GM21717 (cell line): ENCODE measurements at regions not wholly inside any gene's neighbourhood (a gene's known extent, or its start where the extent isn't known, plus 50 kb on each side); places are given as distances from the start of the nearest gene placed in this dataset.

Experiments
- ATAC-seq: cut with Tn5 transposase; IDR thresholded peaks from one replicate; pipeline ENCODE4 v1.9.1; 2021; ENCODE audit warnings: mild to moderate bottlenecking, moderate library complexity; ENCODE audit not compliant: unreplicated experiment

DNA sequence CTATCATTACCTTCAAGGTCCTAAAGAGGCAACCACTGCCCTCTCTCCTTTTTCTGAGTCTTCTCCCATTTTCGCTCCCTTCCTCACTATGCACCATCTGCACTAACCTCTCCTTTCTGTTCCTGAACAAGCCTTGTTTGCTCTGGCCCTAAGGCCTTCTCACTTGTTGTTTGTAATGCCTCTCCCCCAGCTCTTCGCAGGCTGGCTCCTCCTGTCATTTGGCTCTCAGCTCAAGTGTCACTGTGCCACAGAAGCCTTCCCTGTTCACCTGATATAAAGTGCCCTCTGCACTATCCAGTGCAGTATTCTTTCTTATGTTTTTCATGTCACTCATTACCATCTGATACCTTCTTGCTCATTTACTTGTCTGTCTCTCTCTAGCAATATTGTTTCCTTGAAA is 303.7 kb downstream of the KCNN2 start:
- ATAC-seq = no peak

DNA sequence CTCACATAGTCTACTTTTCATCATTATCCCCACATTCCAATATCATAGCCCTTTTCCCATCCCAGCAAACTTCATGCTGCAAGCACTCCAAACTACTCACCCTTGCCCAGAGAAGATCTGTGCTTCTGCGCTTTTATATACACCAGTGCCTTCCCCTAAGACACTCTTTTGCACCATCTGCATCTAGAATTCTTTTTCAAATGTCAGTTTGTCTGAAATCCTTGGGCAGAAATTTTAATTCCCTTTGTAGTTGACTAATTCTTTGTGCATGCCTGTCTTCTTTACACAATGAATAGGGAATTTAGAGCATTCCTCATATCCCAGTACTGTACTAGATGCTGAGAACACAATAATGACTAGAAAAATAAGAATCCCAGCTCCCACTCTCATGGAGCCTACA is 298.9 kb downstream of the KCNN2 start:
- ATAC-seq = no peak

DNA sequence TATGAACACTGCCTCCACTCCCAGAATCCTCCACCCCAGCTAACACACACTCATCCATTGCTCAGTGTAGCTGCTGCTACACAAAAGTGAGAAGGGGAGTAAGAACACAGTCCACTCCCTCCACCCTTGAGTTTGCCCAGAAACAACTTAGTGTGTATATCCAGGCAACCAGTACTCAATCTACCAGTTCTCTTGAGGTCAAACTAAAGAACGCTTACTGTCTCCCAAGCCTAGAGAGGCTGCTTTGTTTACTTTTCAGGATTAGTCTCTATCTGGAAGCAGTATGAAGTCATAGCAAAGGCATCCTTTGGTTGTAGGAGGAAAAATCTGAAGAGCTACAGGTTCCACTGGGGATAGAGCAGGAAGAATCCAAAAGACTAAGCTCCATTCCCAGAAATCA is 296.3 kb downstream of the KCNN2 start:
- ATAC-seq = no peak

DNA sequence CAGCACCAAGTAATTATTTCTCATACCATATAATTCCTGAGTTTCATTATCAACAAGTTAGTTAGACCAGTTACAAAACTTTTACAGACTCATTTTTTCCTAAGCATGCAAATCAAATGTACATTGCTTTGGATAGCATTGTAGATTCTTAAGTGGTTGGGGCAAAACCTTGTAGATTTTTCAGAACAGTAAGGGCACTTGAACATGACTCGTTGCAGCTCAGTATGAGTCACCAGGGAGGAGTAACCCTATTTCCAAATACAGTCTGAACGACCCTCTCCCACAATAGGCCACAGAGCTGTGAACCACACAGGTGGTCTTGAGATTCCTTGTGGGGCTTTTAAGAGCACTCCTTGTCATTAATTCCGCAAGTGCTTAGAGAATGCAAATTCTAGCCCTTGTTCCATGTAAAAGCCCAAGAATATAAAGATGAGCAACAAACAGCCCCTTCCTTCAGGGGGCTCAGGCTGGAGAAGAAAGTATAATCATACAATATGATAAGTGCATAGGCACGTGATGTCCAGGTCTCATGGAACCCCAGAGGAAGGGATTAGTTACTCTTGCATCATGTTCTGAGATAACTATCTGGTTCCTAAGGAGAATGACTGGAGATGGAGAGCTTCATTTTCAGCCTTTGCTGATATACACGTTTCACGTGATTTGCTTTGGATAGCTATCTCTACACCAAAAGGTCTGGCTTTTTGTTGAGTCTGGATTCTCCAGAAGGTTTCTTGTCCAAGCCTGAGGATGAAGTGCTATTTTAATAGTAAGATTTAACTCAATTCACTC is 295.7 kb downstream of the KCNN2 start:
- ATAC-seq = no peak

DNA sequence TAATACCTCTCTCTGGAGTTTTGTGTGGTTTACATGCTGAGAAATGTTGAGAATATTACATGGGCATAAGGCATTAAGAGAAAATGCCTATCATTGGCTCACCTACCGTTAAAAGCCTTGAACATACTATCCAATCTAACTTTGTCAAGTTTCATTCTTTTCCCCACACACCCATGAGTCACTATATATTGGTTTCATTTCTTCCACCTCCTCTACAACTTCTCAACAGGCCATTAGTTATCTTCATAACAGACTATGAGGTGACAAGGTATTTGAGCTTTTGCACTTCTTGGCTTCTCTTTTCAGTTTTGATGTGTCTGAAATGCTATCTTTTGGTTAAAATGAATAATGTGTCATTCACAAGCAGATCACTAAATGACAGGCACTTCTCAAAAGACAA is 288.0 kb downstream of the KCNN2 start:
- peak; percentile 60 for ATAC-seq

DNA sequence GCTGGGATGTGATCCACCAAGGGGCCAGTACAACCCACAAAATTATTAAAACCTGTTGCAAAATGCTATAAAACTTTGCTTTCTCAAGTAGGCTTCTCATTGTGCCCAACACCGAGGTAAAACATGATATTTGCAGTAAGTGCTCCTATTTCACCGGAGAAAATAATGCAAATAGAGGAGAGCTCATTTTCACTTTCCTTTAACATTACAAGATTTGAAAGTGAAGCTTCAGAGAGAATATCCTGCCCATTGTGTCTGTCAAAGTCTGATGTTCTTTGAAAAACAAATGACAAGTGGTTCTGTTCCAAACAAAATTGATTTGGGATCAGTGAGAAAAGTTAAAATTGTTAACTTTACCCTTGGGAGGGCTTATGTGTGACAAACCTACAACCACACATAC is 287.1 kb downstream of the KCNN2 start:
- ATAC-seq = no peak

DNA sequence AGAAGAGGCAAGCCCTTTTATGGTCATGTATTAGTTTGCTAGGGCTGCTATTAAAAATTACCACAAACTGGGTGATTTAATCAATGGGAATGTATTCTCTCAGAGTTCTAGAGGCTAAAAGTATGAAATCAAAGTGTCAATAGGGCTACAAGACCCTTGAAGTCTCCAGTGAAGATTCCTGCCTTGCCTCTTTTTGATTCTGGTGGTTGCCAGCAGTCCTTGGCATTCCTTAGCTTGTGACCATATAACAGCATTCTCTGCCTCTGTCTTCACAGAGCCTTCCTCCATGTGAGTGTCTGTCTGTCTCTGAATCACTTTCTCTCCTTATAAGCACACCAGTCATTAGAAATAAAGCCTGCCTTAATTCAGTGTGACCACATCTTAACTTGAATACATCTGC is 282.7 kb downstream of the KCNN2 start:
- no peak for ATAC-seq

DNA sequence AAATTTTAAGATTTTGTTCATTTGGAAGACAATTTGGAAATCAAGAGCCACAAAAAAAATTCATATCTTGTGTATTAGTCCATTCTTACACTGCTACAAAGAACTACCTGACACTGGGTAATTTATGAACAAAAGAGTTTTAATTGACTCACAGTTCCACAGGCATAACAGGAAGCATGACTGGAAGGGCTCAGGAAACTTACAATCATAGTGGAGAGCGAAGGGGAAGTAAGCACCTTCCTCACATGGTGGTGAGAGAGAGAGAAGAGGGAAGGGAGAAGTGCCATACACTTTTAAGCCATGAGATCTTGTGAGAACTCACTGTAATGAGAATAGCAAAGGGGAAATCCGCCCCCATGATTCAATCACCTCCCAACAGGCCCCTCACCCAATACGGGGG is 274.4 kb downstream of the KCNN2 start:
- ATAC-seq = no peak

DNA sequence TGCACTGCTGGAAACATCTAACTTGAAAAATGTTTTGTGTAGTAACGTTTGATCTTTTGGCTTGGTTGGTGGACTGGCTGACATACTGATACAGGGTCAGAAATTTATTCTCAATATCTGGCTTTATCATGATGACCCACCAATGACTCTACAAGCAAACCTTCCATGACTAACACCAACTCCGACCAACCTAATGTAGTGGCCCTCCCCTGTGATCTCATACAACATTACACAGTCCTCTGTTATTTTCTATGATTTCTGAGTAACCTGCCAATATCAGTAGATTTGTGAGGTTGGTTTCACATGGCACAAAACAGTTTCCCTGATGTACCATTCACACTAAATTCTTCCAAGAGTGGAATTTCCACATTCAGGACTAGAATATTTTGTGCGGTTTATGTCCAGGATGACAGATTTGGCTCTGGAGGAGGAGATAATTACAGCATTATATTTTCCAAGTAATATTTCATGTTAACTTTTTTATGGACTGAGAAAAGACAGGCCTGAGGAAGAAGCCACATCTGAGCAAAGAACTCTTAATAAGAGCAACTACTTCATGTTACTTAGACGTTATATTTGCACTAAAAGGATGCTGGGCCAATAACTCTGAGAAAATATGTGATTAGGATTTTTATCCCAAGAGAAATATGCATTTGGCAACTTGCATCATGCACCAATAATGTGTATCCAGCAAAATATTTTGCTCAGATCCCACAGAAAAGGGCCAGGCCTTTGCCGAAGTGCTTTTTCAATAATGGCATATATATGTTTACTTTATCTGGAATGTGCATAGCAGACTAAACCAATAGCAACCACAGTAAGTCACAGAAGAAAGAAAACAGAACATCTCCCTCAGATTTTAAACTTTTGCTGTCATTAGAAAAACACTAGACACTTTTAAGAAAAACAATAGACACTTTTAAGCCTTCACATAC is 273.4 kb downstream of the KCNN2 start:
- no peak for ATAC-seq

DNA sequence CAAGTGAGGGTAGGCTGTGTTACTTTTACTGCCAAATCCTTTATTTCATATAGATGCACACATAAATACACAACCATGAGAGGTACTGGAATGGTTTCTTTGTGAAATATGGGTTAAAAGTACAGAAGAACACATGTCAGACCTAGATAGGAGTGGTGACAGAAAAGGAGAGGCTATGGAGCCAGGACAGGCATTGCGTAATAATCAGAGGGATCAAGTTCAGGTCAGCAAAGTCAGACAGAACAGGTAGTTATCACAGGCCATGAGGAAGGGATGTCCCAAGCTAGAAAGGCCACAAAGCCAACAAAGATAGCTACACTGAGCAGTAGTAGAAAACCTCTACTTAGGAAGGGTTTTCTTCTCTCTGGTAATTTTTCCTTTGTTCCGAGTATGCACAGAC is 272.6 kb downstream of the KCNN2 start:
- ATAC-seq = no peak

DNA sequence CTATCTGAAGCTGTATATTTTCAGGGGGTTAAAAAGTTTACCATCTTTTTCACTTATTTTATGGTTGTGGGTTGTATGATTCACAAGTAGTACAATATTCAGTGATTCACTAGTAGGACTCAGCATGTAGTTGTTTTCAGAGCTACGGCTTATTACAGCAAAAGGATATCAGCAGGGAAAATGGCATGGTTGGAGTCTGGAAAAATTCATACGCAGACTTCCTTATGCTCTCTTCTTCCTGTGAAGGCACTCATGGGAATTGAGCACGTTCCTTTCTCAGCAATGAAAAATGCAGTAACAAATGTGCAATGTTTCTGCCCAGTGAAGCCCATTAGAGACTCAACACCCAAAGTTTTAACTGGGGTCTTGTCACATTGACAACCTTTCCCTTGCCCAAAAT is 250.5 kb downstream of the KCNN2 start:
- no peak for ATAC-seq

DNA sequence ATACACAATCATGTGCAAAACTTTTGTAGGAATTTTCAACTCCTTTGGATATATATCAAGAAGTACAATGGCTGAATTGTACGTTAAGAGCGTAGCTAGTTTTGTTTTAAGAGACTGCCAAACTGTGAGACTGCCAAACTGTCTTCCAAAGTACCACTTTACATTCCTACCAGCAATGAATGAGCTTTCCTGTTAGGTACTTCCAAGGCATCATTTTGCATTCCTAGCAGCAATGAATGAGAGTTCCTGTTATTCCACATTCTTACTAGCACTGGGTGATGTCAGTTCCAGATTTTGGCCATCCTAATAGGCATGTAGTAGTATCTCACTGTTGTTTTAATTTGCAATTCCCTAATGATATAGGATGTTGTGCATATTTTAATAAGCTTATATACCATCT is 219.3 kb downstream of the KCNN2 start:
- ATAC-seq = no peak

DNA sequence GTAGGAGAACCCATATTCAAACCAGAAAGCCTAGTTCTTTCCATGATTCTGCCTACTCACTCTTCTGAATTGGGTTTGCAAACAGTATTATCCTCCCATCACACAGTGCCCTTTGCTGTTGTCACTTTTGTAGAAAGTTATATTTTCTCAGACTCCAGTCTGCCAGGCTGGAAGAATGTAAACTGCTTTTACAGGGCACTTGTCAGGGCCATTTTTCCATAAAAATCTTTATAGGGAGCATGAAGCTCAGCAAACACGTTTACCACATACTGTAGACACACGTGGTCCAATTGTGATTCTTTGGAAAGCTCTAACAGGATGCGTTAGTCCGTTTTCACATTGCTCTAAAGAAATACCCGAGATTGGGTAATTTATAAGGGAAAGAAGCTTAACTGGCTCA is 204.0 kb downstream of the KCNN2 start:
- no peak for ATAC-seq

DNA sequence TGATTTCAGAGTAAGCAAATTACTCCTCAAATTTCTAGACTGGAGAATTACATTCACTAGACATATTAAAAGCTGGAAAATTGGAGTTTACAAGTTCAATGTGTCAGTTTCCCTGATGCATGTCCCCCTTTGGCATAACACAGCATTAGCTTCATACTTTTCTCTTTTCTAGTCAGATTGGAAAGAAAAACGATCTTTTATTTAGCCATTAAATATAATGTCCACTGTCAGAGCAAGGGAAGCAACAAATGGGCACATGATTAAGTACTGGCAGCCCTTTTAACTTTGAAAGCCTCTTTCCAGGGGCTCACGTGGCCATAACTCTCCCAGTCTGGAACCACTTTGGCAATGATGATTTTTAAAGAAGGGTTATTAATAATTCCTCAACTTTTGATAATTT is 203.3 kb downstream of the KCNN2 start:
- ATAC-seq = no peak

DNA sequence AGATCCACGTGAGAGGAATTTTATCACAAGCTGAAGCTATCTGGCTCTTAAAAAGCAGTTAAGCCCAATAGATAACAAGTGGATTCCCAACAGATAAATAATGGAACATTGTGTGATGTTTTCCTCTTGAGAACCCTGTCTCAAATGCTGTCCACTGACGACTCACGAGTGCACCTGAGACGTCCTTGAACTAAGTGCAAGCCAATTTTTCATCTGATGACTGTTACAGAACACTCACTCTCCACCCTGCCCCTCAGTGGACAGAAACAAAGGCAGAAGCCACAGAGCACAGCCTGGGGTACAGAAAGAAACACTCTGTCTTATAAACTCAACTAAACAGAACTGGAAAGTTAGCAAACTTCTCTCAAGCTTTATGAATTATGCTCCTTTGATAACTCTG is 199.5 kb downstream of the KCNN2 start:
- ATAC-seq = no peak
